CD4-positive, alpha-beta T cell (primary cell): ENCODE measurements at regions not wholly inside any gene's neighbourhood (a gene's known extent, or its start where the extent isn't known, plus 50 kb on each side); places are given as distances from the start of the nearest gene placed in this dataset.

ENCODE experiments used
- ATAC-seq: fragments of 200-7000 bp; cut with Tn5 transposase; one replicate; pipeline ENCODE4 v1.10.0; 2022; ENCODE audit warnings: mild to moderate bottlenecking; ENCODE audit not compliant: poor library complexity
- CTCF ChIA-PET: fragments of 350-600 bp; sonication (Branson Sonifier 250); formaldehyde crosslinking; loops from one replicate; lab custom pipeline; 2021; ENCODE audit warnings: antibody characterized with exemption, inconsistent platforms; lab: Charles Lee
- POLR2A ChIA-PET: fragments of 350-600 bp; sonication (Branson Sonifier 250); formaldehyde crosslinking; loops from one replicate; lab custom pipeline; 2021; ENCODE audit warnings: antibody characterized with exemption, inconsistent platforms; lab: Charles Lee
- DNase-seq, 14 experiments: peaks; one replicate each; pipeline ENCODE4 v3.0.0-alpha.2; 2013 to 2020; ENCODE audit warnings: mixed read lengths in 2 of 14
- H3K27ac ChIP-seq, 2 donors: one replicate each; pipeline versions ENCODE4 v1.5.1 to v1.7.0; 2013; ENCODE audit warnings: low read length in 2 of 2, low read depth in 1 of 2, mild to moderate bottlenecking in 1 of 2
- H3K27me3 ChIP-seq, 2 experiments: 1 replicate in 1 of 2; 2 replicates in 1 of 2; pipeline versions ENCODE4 v1.6.1 to v1.7.0; 2013; ENCODE audit warnings: low read length in 2 of 2, control low read depth in 1 of 2, mild to moderate bottlenecking in 1 of 2, moderate library complexity in 1 of 2; ENCODE audit not compliant: insufficient read depth in 2 of 2, control insufficient read depth in 1 of 2
- H3K36me3 ChIP-seq: one replicate; pipeline ENCODE4 v1.6.1; 2013; ENCODE audit warnings: low read length, control low read depth; ENCODE audit not compliant: insufficient read depth
- H3K4me1 ChIP-seq: one replicate; pipeline ENCODE4 v1.6.1; 2013; ENCODE audit warnings: low read length, control low read depth; ENCODE audit not compliant: insufficient read depth
- H3K4me3 ChIP-seq: one replicate; pipeline ENCODE4 v1.5.1; 2013; ENCODE audit warnings: mild to moderate bottlenecking, low read length, moderate library complexity
- H3K9me3 ChIP-seq, 2 experiments: 1 replicate in 1 of 2; 2 replicates in 1 of 2; pipeline versions ENCODE4 v1.6.1 to v1.7.0; 2013; ENCODE audit warnings: low read length in 2 of 2, mild to moderate bottlenecking in 2 of 2, control low read depth in 1 of 2, moderate library complexity in 1 of 2; ENCODE audit not compliant: control insufficient read depth in 1 of 2, insufficient read depth in 1 of 2
- H3K27ac Mint-ChIP-seq: one replicate; pipeline ENCODE4 v1.8.0; 2020; ENCODE audit warnings: mixed read lengths
- H3K27me3 Mint-ChIP-seq: one replicate; pipeline ENCODE4 v1.8.0; 2021; ENCODE audit warnings: mixed read lengths
- H3K36me3 Mint-ChIP-seq: one replicate; pipeline ENCODE4 v1.8.0; 2021; ENCODE audit warnings: low read depth, mixed read lengths
- H3K4me1 Mint-ChIP-seq: one replicate; pipeline ENCODE4 v1.8.0; 2021; ENCODE audit warnings: low read depth, mixed read lengths
- H3K4me3 Mint-ChIP-seq: one replicate; pipeline ENCODE4 v1.8.0; 2020; ENCODE audit warnings: mild to moderate bottlenecking, mixed read lengths
- H3K9me3 Mint-ChIP-seq: one replicate; pipeline ENCODE4 v1.8.0; 2020; ENCODE audit warnings: mixed read lengths
- CTCF ChIP-seq: fragments of 200-600 bp; IDR thresholded peaks from one replicate; pipeline ENCODE4 v1.8.0; 2022; ENCODE audit warnings: antibody characterized with exemption, mild to moderate bottlenecking
- intact Hi-C, 2 experiments: fragments of 100-400 bp; cut with DNase I in 1 of 2; cut with micrococcal nuclease in 1 of 2; formaldehyde crosslinking; loops; one replicate each; pipeline versions ENCODE4 v1.15.1 to v1.9.0; 2023 to 2025; cut with DNase I, micrococcal nuclease

DNA sequence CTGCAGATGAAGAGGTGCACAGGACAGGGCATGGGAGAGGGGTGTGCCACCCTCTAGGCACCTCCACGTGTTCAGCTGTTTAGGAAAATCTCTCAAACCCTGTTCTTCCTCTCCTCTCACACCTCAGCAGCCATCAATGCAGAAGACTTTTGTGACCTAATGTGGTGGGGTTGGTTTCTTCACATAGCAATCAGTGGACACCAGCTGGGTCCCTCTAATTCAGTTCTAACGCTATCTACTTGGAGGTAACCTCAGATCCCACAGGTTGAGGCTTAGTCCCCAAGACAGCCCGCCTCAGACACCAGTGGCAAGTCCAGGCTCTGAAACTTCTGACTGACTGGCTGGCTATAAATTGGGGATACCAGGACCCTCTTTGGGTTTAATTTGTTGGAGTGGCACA, 69.9 kb upstream of the ANKRD10 start:
- ChIA-PET POLR2A (no interaction called here), CTCF (no interaction called here)
- Mint-ChIP-seq H3K4me1 (no peaks in the 10 kb centered on the region), H3K27me3 (peaks cover 52% of the 10 kb centered on the region), H3K9me3 (no peaks in the 10 kb centered on the region), H3K4me3 (no peak overlapping the region), H3K27ac (no peak overlapping the region), H3K36me3 (no peaks in the 10 kb centered on the region)
- Histone ChIP-seq H3K27me3 (peaks cover 8 to 19% of the 10 kb centered on the region in 2 experiments), H3K27ac (no peak overlapping the region), H3K9me3 (no peaks in the 10 kb centered on the region), H3K4me3 (no peak overlapping the region), H3K4me1 (no peaks in the 10 kb centered on the region), H3K36me3 (no peaks in the 10 kb centered on the region)
- DNase-seq: no peak
- intact Hi-C loops: no loop called here
- no peak for ATAC-seq
- TF ChIP-seq CTCF: no peak

- Mint-ChIP-seq H3K4me3 (no peak overlapping the region), H3K4me1 (no peaks in the 10 kb centered on the region), H3K9me3 (no peaks in the 10 kb centered on the region), H3K27ac (no peak overlapping the region), H3K27me3 (peaks cover 51% of the 10 kb centered on the region), H3K36me3 (no peaks in the 10 kb centered on the region)
- Histone ChIP-seq H3K9me3 (no peaks in the 10 kb centered on the region), H3K36me3 (no peaks in the 10 kb centered on the region), H3K27ac (no peak overlapping the region), H3K27me3 (peaks cover 7 to 19% of the 10 kb centered on the region in 2 experiments), H3K4me3 (no peak overlapping the region), H3K4me1 (no peaks in the 10 kb centered on the region)
- CTCF ChIA-PET: no interaction called here
- no peak for TF ChIP-seq CTCF
- DNase-seq (no peak), ATAC-seq (no peak)
- POLR2A ChIA-PET: no interaction called here
- intact Hi-C loops: no loop called here
Measured at GRCh38 chr13:110984381-110984780, 69.5 kb upstream of the ANKRD10 start.

DNA sequence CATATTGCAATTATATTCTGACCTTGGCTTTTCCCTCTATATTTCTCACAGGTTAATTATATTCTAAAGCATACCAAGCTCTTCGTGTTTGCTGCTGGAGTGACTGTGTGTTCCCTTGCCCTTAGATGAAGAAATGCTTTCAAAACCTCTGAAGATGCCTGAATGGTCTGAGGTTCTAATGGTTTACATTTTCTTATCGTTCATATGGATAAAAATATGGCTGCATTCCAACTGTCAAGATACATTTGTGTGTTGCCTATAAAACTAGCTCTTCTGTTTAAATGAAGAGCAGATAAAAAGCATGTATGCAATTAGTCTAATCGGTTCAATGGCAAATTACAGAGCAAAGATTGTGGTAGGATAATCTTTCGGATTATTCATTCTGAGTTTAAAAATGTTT, 68.4 kb upstream of the ANKRD10 start:
- H3K4me1 ChIP-seq: no peaks in the 10 kb centered on the region
- intact Hi-C loops: no loop called here
- Mint-ChIP-seq H3K27ac (no peak overlapping the region), H3K36me3 (no peaks in the 10 kb centered on the region), H3K4me1 (no peaks in the 10 kb centered on the region), H3K4me3 (no peak overlapping the region), H3K9me3 (no peaks in the 10 kb centered on the region), H3K27me3 (peaks cover 50% of the 10 kb centered on the region)
- H3K9me3 ChIP-seq: no peaks in the 10 kb centered on the region
- DNase-seq (no peak), ATAC-seq (no peak)
- TF ChIP-seq CTCF: no peak
- H3K27ac ChIP-seq: no peak overlapping the region
- ChIA-PET POLR2A (no interaction called here), CTCF (no interaction called here)
- no peak overlapping the region for H3K4me3 ChIP-seq
- peaks cover 10 to 19% of the 10 kb centered on the region in 2 experiments for H3K27me3 ChIP-seq
- H3K36me3 ChIP-seq: no peaks in the 10 kb centered on the region
